WERI-Rb-1 (cell line): ENCODE measurements at regions not wholly inside any gene's neighbourhood (a gene's known extent, or its start where the extent isn't known, plus 50 kb on each side); places are given as distances from the start of the nearest gene placed in this dataset.

Experiments used
- DNase-seq: peaks from one replicate; pipeline ENCODE4 v3.0.0-alpha.2; 2020
- H3K27ac ChIP-seq: fragments of 250-450 bp; sonication (Bioruptor Pico); 2 replicates; pipeline ENCODE4 v1.5.1; 2020; ENCODE audit warnings: mild to moderate bottlenecking, moderate library complexity
- H3K27me3 ChIP-seq: fragments of 250-450 bp; sonication (Bioruptor Pico); 2 replicates; pipeline ENCODE4 v1.5.1; 2021; ENCODE audit warnings: mild to moderate bottlenecking, low read depth, moderate library complexity; ENCODE audit not compliant: insufficient read depth, severe bottlenecking
- H3K36me3 ChIP-seq: fragments of 250-450 bp; sonication (Bioruptor Pico); 2 replicates; pipeline ENCODE4 v1.5.1; 2020; ENCODE audit warnings: mild to moderate bottlenecking, moderate library complexity
- H3K4me3 ChIP-seq: 2 replicates; pipeline ENCODE4 v1.5.1; 2011; ENCODE audit warnings: low read depth, mild to moderate bottlenecking, control low read depth, low read length
- H3K9me3 ChIP-seq: fragments of 250-450 bp; sonication (Bioruptor Pico); 2 replicates; pipeline ENCODE4 v1.5.1; 2021; ENCODE audit warnings: mild to moderate bottlenecking, moderate library complexity; ENCODE audit not compliant: severe bottlenecking
- CTCF ChIP-seq: IDR thresholded peaks from 2 replicates; pipeline ENCODE4 v1.5.1; 2011; ENCODE audit warnings: low read depth, mild to moderate bottlenecking, control low read depth, inconsistent platforms, low read length

GRCh38 chr17:70810609-70811008, 641.3 kb downstream of the KCNJ2 start:
- TF ChIP-seq CTCF, result no peak
- Histone ChIP-seq H3K4me3 (no peak overlapping the region), H3K36me3 (no peaks in the 10 kb centered on the region), H3K9me3 (no peaks in the 10 kb centered on the region), H3K27ac (no peak overlapping the region), H3K27me3 (no peaks in the 10 kb centered on the region)
- DNase-seq, result no peak

GRCh38 chr17:70813355-70813930, 644.1 kb downstream of the KCNJ2 start:
- Histone ChIP-seq H3K36me3 (no peaks in the 10 kb centered on the region), H3K27me3 (no peaks in the 10 kb centered on the region), H3K27ac (no peak overlapping the region), H3K9me3 (no peaks in the 10 kb centered on the region), H3K4me3 (no peak overlapping the region)
- no peak for TF ChIP-seq CTCF
- DNase-seq, result no peak

DNA sequence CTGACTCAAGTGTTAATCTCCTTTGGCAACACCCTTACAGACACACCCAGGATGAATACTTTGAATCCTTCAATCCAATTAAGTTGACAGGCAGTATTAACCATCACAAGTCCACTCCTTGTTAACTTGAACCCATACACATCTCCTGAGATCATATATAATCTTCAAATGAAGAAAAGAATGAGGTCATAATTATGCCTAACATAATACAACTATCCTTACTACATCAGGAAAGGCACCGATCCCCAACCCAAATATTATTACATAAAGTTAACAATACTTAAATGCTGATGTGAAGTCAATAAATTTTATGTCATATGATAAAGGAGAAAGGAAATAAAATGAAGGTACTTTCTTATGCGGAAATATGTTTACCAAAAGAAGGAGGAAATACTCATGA, 649.9 kb downstream of the KCNJ2 start:
- no peak for TF ChIP-seq CTCF
- no peak for DNase-seq
- H3K27me3 ChIP-seq, result no peaks in the 10 kb centered on the region
- no peaks in the 10 kb centered on the region for H3K36me3 ChIP-seq
- H3K27ac ChIP-seq, result no peak overlapping the region
- no peak overlapping the region for H3K4me3 ChIP-seq
- H3K9me3 ChIP-seq, result peaks cover 2% of the 10 kb centered on the region

DNA sequence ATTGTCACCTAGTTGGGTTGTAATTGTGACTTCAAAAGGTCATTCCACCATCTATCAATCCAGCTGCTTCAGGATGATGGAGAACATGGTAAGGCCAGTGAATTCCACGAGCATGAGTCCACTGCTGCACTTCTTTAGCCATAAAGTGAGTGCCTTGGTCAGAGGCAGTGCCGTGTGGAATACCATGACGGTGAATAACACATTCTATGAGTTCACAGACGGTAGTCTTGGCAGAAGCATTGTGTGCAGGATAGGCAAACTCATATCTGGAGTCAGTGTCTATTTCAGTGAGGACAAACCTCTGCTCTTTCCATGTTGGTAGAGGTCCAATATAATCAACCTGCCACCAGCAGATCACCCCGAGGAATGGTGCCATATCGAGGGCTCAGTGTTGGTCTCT, 650.9 kb downstream of the KCNJ2 start:
- no peak for DNase-seq
- Histone ChIP-seq H3K9me3 (peaks cover 2% of the 10 kb centered on the region), H3K4me3 (no peak overlapping the region), H3K36me3 (no peaks in the 10 kb centered on the region), H3K27me3 (no peaks in the 10 kb centered on the region), H3K27ac (no peak overlapping the region)
- no peak for TF ChIP-seq CTCF

- peaks cover 2% of the 10 kb centered on the region for H3K9me3 ChIP-seq
- no peak overlapping the region for H3K4me3 ChIP-seq
- no peak for DNase-seq
- H3K36me3 ChIP-seq, result no peaks in the 10 kb centered on the region
- no peaks in the 10 kb centered on the region for H3K27me3 ChIP-seq
- no peak for TF ChIP-seq CTCF
- no peak overlapping the region for H3K27ac ChIP-seq
Measured at GRCh38 chr17:70825321-70826125, 656.2 kb downstream of the KCNJ2 start.
